22Rv1 (cell line): ENCODE measurements at regions not wholly inside any gene's neighbourhood (a gene's known extent, or its start where the extent isn't known, plus 50 kb on each side); places are given as distances from the start of the nearest gene placed in this dataset.
"Not testable (repeated sequence)": the region's sequence is repeated elsewhere in the genome, so short reads cannot be mapped to it uniquely, and the experiment has no call there.

Experiments used
- CTCF ChIP-seq: fragments of 450-650 bp; IDR thresholded peaks from 2 replicates; pipeline ENCODE4 v1.5.1; 2017; ENCODE audit warnings: mild to moderate bottlenecking
- ZFX ChIP-seq: fragments of 450-650 bp; IDR thresholded peaks from 2 replicates; pipeline ENCODE4 v1.6.1; 2017; ENCODE audit warnings: antibody characterized with exemption, borderline replicate concordance

- TF ChIP-seq CTCF, ZFX: not testable (repeated sequence)
Measured at GRCh38 chr5:39753747-39754146, 329.0 kb upstream of the DAB2 start.
